HG03378 (cell line): ENCODE measurements at regions not wholly inside any gene's neighbourhood (a gene's known extent, or its start where the extent isn't known, plus 50 kb on each side); places are given as distances from the start of the nearest gene placed in this dataset.

Source experiments
- ATAC-seq: cut with Tn5 transposase; IDR thresholded peaks from one replicate; pipeline ENCODE4 v1.9.1; 2021; ENCODE audit warnings: mild to moderate bottlenecking, moderate library complexity; ENCODE audit not compliant: unreplicated experiment

DNA sequence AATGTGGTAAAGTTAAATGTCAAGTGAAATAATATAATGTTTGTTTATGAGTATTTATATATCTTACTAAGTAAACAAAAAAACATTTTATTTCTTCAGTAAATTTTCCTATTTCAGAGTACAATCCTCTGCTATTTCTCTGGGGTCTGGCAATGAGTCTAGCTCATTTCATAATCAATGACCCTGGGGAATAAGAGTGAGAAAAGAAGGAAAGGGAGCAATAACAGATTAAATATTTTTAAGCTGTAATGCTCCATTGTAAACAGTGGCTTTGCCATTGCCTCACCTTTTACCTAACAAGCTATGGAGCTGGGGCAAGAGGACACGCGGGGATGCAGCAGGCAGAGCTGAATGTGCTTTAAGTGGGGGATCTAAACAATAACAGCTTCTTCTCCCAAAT lies 1071.9 kb downstream of the FLRT2 start:
- ATAC-seq, result no peak

DNA sequence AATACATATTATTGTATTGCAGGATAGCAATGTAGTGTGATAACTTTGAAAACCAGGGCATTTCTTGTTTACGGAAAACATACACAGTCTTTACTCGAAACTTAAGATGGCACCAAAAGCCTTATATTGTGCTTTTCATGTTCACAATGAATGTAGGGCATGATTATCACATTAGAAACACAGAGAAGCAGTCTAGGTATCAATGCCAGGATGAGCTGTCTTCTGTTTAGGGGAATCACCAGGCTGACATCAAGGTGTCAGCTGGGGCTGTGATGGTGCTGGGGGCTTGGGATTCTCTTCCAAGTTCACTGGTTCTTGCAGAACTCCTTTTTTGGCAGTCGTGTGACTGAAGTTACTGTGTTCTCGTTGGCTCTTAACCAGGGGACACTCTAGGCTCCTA lies 1067.3 kb downstream of the FLRT2 start:
- no peak for ATAC-seq

GRCh38 chr14:86596024-86596423 lies 1066.1 kb downstream of the FLRT2 start:
- no peak for ATAC-seq

DNA sequence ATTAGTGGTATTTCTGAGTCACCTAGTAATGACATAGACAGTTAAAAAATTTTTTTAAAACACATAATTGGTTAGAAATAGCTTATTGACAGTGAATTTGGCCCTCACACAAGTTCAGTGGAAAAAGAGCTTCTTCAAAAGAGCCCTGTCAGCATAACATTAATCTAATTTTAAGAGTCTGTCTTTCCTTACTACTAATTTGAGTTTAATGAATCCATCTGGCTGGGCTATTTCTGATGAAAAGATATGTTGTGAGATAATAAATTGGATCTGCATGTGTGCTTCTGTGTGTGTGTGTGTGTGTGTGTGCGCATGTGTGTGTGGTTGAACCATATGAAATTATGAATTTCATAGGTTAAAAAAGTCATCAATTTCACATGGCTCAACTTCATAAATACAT lies 1045.2 kb downstream of the FLRT2 start:
- no peak for ATAC-seq

DNA sequence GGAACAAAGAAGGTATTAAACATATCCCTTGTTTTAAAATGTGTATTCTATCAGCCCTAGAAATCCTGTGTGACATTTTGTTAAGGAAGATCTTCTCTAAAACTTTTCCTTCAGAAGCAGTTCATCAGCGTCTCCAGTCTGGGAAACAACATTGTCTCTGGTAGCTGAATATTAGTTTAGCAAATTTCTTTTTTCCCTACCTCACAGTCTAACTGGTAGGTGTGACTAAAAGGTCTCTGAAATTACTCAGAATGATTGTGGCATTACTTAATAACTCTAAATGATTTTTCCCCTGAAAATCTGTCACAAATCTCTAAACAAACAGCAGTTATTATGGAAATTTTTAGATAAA lies 1044.8 kb downstream of the FLRT2 start:
- ATAC-seq, result no peak

DNA sequence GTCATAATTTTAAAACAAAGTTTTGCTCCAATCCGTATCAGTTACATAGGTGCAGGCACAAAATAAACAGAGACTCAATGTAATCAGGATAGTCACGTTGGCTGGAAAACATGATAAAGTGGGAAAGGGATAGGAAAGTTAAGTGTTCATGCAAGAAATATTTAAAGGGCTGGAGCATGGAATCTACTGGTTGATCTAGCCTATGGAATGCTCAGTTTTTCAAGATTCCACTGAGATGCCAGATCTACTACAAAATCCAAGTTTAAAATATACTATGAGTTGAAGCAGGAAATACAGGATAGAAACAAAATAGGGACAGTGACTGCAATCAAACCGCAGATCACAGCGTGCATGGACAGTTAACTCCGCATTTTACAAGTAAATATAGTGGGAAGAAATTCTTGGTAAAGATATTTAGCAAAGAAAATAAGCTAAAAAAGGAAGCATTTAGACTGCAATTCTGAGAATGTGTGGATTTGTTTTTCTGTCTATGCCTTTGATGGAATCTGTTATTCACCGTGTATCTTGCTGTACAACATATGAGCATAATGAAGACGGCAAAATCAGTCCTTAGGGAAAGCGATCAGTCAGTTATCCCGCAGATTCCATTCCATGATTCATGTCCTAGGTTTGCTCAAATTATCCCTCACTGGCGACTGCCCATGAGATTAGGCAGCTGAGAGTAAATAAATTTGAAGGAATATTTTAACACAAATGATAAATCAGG lies 1044.3 kb downstream of the FLRT2 start:
- ATAC-seq, result no peak

DNA sequence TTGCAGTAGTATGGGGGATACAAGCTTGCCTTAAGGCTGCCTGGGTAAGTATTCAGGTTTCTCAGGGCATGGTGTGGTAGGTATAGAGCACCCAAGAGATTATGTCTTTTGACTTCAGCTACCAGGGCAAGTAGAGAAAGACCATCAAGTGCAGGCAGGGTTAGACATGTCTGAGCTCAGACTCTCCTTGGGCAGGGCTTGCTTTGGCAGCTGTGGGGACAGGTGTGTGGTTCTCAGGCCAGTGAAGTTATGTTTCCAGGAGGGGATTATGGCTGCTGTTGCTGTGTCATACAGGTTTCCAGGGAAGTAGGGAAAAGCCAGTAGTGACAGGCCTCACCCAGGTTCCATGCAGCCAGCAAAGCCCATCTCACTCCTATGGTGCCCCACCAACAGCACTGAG lies 1040.4 kb downstream of the FLRT2 start:
- ATAC-seq, result no peak

DNA sequence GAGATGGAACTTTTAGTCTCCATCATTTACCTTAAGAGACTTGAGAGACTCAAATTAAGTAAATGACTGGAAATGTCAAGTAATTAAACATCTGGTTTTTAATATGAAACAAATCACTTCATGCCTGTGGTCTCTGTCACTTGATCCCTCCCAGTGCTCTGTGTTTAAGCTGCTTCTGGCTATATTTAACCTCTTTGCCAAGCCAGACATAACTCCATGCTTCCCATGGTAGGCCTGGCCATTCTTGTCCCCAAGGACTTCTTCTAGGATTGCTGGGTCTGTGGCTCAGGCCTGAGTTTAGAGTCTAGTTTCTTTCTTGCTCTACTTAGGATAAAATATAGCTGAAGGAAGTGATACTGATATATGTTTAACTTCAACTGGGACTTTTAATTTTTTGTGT lies 1013.6 kb downstream of the FLRT2 start:
- ATAC-seq, result no peak

DNA sequence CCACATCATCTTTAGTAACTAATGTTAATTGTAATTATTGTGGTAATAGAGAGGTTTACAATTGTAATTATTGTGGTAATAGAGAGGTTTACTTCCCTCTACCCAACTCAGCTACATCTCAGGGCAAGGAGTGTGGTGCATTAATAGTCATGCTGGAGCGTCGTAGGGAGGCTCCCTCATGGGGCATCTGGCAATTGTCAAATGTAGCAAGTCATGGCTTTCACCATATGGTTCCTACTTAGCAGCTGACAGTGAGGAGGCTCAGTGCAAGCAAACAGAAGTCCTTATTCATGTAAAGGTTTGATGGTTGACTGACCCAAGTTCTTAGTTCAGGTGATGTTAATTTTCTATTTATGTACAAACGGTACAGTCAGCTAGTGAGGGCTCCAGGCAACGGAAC lies 1012.0 kb downstream of the FLRT2 start:
- no peak for ATAC-seq

- ATAC-seq, result no peak
Observed at GRCh38 chr14:86540636-86541247, 1010.8 kb downstream of the FLRT2 start.

GRCh38 chr14:86539361-86540070 lies 1009.6 kb downstream of the FLRT2 start:
- no peak for ATAC-seq

GRCh38 chr14:86533834-86534233 lies 1003.9 kb downstream of the FLRT2 start:
- ATAC-seq, result no peak

DNA sequence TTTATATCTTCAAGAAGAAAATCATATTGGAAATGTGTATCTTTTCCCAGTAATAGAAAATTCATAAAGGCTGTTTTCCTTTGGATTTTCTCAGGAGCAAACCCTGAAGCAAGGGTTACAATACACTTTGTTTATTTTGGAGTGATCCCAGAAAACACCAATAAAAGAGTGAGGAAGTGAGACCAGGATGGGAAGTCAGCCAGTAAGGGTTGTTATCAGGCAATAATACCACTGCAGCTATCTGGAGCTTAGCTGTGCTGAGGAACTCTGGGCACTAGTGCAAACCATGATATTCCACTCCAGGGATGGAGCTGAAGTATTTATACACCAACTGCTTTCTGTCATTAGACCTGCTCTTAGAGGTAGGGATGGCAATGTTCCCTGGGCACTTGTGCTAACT lies 1002.3 kb downstream of the FLRT2 start:
- no peak for ATAC-seq

- no peak for ATAC-seq
Observed at GRCh38 chr14:86530457-86530856, 1000.5 kb downstream of the FLRT2 start.

GRCh38 chr14:86527312-86527711 lies 997.4 kb downstream of the FLRT2 start:
- no peak for ATAC-seq

DNA sequence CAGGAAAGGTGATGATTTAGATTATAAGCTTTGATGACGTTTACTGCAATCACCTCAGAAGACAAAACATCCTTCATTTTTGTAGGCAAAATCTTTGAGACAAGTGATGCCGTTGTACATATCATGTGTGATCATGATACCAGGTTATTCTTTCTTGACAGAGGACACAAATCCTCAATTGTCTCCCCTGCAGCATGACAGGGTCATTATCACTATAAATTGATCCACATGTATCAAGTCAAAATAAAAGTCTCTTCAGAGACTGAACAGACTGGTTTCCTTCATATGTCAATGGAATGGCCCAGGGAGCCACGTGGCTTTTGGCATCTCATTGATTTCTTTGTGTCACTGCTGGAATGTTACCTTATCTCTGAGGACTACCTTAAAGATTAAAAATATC lies 995.7 kb downstream of the FLRT2 start:
- ATAC-seq, result no peak

GRCh38 chr14:86521843-86522242 lies 991.9 kb downstream of the FLRT2 start:
- no peak for ATAC-seq

DNA sequence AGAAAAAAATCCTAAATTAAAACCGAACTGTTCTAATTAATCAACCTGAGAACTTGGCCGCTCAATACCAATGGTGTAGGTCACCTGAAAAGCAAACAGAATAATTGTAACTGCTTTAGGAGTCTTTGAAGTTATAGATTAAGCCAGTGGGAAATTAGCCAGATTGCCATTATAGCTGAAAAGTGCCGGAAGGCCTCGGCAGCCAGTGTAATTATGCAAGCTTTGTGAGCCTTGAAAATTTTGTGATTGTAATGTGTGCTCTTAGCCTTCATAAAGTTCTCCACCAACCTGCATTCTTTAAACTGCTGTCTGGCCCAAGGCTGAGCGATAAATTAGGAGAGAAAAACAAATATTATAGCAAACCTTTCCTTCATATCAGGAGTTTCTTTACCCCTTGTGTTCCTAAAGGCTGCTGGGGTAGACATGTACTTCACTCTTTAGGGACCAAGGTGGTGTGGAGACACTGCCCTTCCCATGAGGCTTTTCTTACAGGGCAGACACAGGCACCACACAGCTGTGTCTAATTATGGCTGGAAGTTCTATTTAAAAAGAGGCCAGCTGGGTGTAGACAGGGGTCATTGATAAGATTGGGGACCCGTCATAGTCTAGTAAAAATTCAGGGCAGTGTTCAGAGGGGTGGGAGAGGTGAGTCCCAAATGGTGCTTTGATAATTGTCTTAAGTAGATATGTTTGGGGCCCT lies 991.2 kb downstream of the FLRT2 start:
- ATAC-seq, result no peak

DNA sequence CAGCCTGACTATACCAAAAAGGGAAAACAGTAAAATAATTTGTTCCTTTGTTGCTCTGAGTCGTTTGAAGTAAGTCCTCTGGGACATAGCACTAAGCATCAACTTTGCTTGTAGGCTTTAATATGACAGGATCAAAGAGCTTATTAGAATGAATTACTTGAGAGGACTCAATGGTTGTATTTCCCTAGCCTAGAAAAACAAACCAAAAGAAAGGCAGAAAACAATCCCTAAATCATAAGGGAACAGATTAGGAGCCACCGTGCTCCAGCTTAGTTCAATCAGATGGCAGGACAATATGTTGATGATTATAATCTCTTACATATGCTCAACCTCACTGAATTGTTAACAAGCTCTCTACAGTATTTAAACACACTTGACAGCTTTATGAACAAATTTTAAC lies 988.4 kb downstream of the FLRT2 start:
- no peak for ATAC-seq

- ATAC-seq, result no peak
Observed at GRCh38 chr14:86515195-86515594, 985.3 kb downstream of the FLRT2 start.

GRCh38 chr14:86513564-86513963 lies 983.6 kb downstream of the FLRT2 start:
- no peak for ATAC-seq

DNA sequence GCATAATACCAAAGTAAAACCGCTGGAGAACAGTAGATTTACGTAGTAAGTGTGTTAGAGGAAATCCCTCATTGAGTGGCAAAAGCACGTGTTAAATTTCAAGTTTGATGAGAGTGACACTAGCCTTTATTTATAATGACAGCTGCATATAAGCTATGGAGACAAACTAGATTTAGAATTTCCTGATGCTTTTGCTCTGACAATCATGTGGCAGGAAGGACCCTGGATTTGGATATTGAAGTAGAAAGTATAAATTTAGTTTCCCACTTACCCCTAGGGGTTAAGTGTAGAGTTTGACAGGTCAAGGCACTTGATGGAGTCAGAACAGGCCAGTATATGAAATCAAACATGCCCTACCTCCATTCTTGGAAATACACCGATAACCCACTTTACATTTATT lies 983.1 kb downstream of the FLRT2 start:
- no peak for ATAC-seq
